Liver (tissue), 8 donors: ENCODE measurements at regions not wholly inside any gene's neighbourhood (a gene's known extent, or its start where the extent isn't known, plus 50 kb on each side); places are given as distances from the start of the nearest gene placed in this dataset.

Experiments
- DNase-seq: peaks from one replicate; pipeline ENCODE4 v3.0.0-alpha.2; 2017; ENCODE audit warnings: low spot score
- H3K27ac ChIP-seq, 2 donors: one replicate each; pipeline ENCODE4 v1.7.0; 2013; ENCODE audit warnings: inconsistent platforms in 2 of 2, low read length in 2 of 2, control low read depth in 1 of 2, low read depth in 1 of 2, mild to moderate bottlenecking in 1 of 2
- H3K27me3 ChIP-seq, 4 donors: one replicate each; pipeline versions ENCODE4 v1.6.1 to v1.7.0; 2013; ENCODE audit warnings: low read length in 3 of 4, inconsistent platforms in 1 of 4, mild to moderate bottlenecking in 1 of 4, moderate library complexity in 1 of 4; ENCODE audit not compliant: control insufficient read depth in 4 of 4, insufficient read depth in 4 of 4
- H3K36me3 ChIP-seq, 4 donors: one replicate each; pipeline versions ENCODE4 v1.6.1 to v1.7.0; 2013; ENCODE audit warnings: low read length in 3 of 4, mild to moderate bottlenecking in 3 of 4, low read depth in 1 of 4, moderate library complexity in 1 of 4; ENCODE audit not compliant: control insufficient read depth in 4 of 4, insufficient read depth in 3 of 4
- H3K4me1 ChIP-seq, 4 donors: one replicate each; pipeline versions ENCODE4 v1.6.1 to v1.7.0; 2013; ENCODE audit warnings: low read length in 3 of 4, mild to moderate bottlenecking in 3 of 4, moderate library complexity in 1 of 4; ENCODE audit not compliant: control insufficient read depth in 4 of 4, insufficient read depth in 4 of 4
- H3K4me3 ChIP-seq, 3 donors: one replicate each; pipeline versions ENCODE4 v1.6.1 to v1.7.0; 2013; ENCODE audit warnings: low read length in 3 of 3, control low read depth in 1 of 3, low read depth in 1 of 3, mild to moderate bottlenecking in 1 of 3
- H3K9ac ChIP-seq, 2 donors: one replicate each; pipeline ENCODE4 v1.7.0; 2013; ENCODE audit warnings: low read length in 2 of 2, mild to moderate bottlenecking in 2 of 2, moderate library complexity in 2 of 2, control low read depth in 1 of 2, low read depth in 1 of 2
- H3K9me3 ChIP-seq, 4 donors: one replicate each; pipeline versions ENCODE4 v1.6.1 to v1.7.0; 2013; ENCODE audit warnings: low read length in 3 of 4; ENCODE audit not compliant: control insufficient read depth in 4 of 4
- EGR1 ChIP-seq, 2 donors: IDR thresholded peaks; 2 replicates each; pipeline ENCODE4 v1.6.1; 2016 to 2018; ENCODE audit warnings: antibody characterized with exemption in 2 of 2, low read depth in 2 of 2
- FOXA1 ChIP-seq: IDR thresholded peaks from 2 replicates; pipeline ENCODE4 v1.6.1; 2016; ENCODE audit warnings: antibody characterized with exemption
- GABPA ChIP-seq, 2 donors: IDR thresholded peaks in 1 of 2; conservative IDR thresholded peaks in 1 of 2; 2 replicates each; pipeline ENCODE4 v1.6.1; 2016; ENCODE audit warnings: antibody characterized with exemption in 2 of 2, mild to moderate bottlenecking in 1 of 2, moderate library complexity in 1 of 2
- HNF4A ChIP-seq, 2 donors: conservative IDR thresholded peaks; 2 replicates each; pipeline ENCODE4 v1.6.1; 2016; ENCODE audit warnings: antibody characterized with exemption in 2 of 2, mild to moderate bottlenecking in 2 of 2
- HNF4G ChIP-seq: IDR thresholded peaks from 2 replicates; pipeline ENCODE4 v1.6.1; 2016; ENCODE audit warnings: antibody characterized with exemption
- JUND ChIP-seq, 2 donors: IDR thresholded peaks; 2 replicates each; pipeline ENCODE4 v1.6.1; 2016; ENCODE audit warnings: antibody characterized with exemption in 2 of 2
- NR2F2 ChIP-seq: IDR thresholded peaks from 2 replicates; pipeline ENCODE4 v1.6.1; 2016; ENCODE audit warnings: antibody characterized with exemption
- RAD21 ChIP-seq, 2 donors: IDR thresholded peaks; 2 replicates each; pipeline ENCODE4 v1.6.1; 2016; ENCODE audit warnings: antibody characterized with exemption in 2 of 2, mild to moderate bottlenecking in 2 of 2
- RXRA ChIP-seq, 2 donors: IDR thresholded peaks; 2 replicates each; pipeline ENCODE4 v1.6.1; 2017 to 2018; ENCODE audit warnings: antibody characterized with exemption in 2 of 2, mild to moderate bottlenecking in 1 of 2
- SP1 ChIP-seq: IDR thresholded peaks from 2 replicates; pipeline ENCODE4 v1.6.1; 2018; ENCODE audit warnings: antibody characterized with exemption, mild to moderate bottlenecking
- TAF1 ChIP-seq: conservative IDR thresholded peaks from 2 replicates; pipeline ENCODE4 v1.6.1; 2016; ENCODE audit warnings: antibody characterized with exemption, mild to moderate bottlenecking
- YY1 ChIP-seq: IDR thresholded peaks from 2 replicates; pipeline ENCODE4 v1.6.1; 2016; ENCODE audit warnings: antibody characterized with exemption, mild to moderate bottlenecking
- WGBS: extraction: QIAGEN DNeasy Blood & Tissue Kit; methylation state at CpG from one replicate; pipeline ENCODE4 v1.1.7; 2013; 5-methylcytosine and 5-hydroxymethylcytosine counted together
- TF ChIP-seq, protein P1 (sequence below): fragments of 150-350 bp; IDR thresholded peaks from 2 replicates; pipeline ENCODE4 v1.5.1; 2017; ENCODE audit warnings: improper control_type of control experiment, low read depth, low read length; ENCODE audit not compliant: missing input control
- TF ChIP-seq, protein P2 (sequence below): IDR thresholded peaks from 2 replicates; pipeline ENCODE4 v1.6.1; 2016; ENCODE audit warnings: antibody characterized with exemption
- TF ChIP-seq, protein P3 (sequence below): IDR thresholded peaks from 2 replicates; pipeline ENCODE4 v1.6.1; 2016; ENCODE audit warnings: antibody characterized with exemption
- donor health status: healthy.
- donor health status: healthy.
- donor health status: healthy.
- donor health status: healthy.
- donor health status: healthy.

DNA sequence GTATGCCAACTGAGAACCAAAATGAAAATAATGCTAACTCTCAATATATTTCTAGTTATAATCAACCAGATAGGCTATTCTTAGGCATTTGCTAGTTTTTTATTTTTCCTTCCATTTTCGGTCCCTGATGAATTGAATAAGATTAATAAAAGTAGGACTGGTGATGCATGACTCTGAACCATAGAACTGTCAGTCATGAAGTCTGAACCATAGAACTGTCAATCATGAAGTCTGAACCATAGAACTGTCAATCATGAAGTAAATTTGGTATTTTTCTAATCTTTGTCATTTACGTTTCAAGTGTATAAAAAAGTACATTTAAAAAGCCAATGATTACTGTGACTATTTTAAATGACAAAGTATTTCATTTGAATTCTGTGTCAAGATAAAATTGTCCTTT lies 460.2 kb upstream of the NDST3 start:
- Histone ChIP-seq H3K27ac (no peak overlapping the region), H3K27me3 (no peaks in the 10 kb centered on the region), H3K9me3 (no peaks in the 10 kb centered on the region), H3K9ac (no peak overlapping the region), H3K4me1 (no peaks in the 10 kb centered on the region), H3K36me3 (no peaks in the 10 kb centered on the region), H3K4me3 (no peak overlapping the region)
- TF ChIP-seq SP1 (no peak), JUND (IDR thresholded peaks at IDR 0.05) (no peak), EGR1 (IDR thresholded peaks at IDR 0.05; ENCODE audit: low read depth in 2 of 2) (no peak), RXRA (IDR thresholded peaks at IDR 0.05) (no peak), FOXA1 (no peak), GABPA (IDR thresholded peaks at IDR 0.05 in 1 of 2, conservative IDR thresholded peaks at IDR 0.05 in 1 of 2) (no peak), RAD21 (IDR thresholded peaks at IDR 0.05) (no peak), NR2F2 (no peak), HNF4G (no peak), HNF4A (conservative IDR thresholded peaks at IDR 0.05) (no peak), TAF1 (no peak), YY1 (no peak)
- TF ChIP-seq, protein P1, sequence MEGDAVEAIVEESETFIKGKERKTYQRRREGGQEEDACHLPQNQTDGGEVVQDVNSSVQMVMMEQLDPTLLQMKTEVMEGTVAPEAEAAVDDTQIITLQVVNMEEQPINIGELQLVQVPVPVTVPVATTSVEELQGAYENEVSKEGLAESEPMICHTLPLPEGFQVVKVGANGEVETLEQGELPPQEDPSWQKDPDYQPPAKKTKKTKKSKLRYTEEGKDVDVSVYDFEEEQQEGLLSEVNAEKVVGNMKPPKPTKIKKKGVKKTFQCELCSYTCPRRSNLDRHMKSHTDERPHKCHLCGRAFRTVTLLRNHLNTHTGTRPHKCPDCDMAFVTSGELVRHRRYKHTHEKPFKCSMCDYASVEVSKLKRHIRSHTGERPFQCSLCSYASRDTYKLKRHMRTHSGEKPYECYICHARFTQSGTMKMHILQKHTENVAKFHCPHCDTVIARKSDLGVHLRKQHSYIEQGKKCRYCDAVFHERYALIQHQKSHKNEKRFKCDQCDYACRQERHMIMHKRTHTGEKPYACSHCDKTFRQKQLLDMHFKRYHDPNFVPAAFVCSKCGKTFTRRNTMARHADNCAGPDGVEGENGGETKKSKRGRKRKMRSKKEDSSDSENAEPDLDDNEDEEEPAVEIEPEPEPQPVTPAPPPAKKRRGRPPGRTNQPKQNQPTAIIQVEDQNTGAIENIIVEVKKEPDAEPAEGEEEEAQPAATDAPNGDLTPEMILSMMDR: no peak
- TF ChIP-seq, protein P2, sequence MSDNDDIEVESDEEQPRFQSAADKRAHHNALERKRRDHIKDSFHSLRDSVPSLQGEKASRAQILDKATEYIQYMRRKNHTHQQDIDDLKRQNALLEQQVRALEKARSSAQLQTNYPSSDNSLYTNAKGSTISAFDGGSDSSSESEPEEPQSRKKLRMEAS: no peak
- DNase-seq: no peak
- WGBS: 91% methylated on average over 2 of the region's 2 CpGs

DNA sequence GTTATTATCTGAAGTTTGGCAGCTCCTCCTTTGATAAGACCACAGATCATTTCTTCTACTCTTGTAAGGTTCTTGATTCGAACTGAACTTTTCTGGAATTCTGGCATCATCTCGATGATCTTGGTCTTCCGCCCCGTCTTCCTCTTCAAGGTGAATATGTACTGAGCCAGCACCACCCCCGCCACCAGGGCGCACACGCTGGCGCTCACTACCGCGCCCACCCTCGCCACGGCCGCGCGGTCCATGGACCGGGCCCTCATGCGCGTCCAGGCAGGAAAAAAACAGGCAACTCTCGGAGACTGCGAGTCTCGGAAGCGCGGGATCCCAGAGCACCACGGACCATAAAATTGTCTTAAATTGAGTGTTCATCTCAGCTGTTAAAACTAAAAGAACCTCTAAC lies 458.4 kb upstream of the NDST3 start:
- Histone ChIP-seq H3K9ac (no peak overlapping the region), H3K27me3 (no peaks in the 10 kb centered on the region), H3K27ac (no peak overlapping the region), H3K4me1 (no peaks in the 10 kb centered on the region), H3K36me3 (no peaks in the 10 kb centered on the region), H3K9me3 (no peaks in the 10 kb centered on the region), H3K4me3 (no peak overlapping the region)
- WGBS: 92% methylated on average over 24 of the region's 24 CpGs
- DNase-seq: no peak
- TF ChIP-seq, protein P3, sequence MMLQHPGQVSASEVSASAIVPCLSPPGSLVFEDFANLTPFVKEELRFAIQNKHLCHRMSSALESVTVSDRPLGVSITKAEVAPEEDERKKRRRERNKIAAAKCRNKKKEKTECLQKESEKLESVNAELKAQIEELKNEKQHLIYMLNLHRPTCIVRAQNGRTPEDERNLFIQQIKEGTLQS: no peak
- TF ChIP-seq EGR1 (IDR thresholded peaks at IDR 0.05; ENCODE audit: low read depth in 2 of 2) (no peak), TAF1 (no peak), FOXA1 (no peak), NR2F2 (no peak), YY1 (no peak), SP1 (no peak)
- TF ChIP-seq, protein P1: no peak
